T-helper 9 cell (primary cell): ENCODE measurements at regions not wholly inside any gene's neighbourhood (a gene's known extent, or its start where the extent isn't known, plus 50 kb on each side); places are given as distances from the start of the nearest gene placed in this dataset.
"Not testable (repeated sequence)": the region's sequence is repeated elsewhere in the genome, so short reads cannot be mapped to it uniquely, and the experiment has no call there.

Experiments used
- DNase-seq: peaks from one replicate; pipeline ENCODE4 v3.0.0-alpha.2; 2020

GRCh38 chr2:44087036-44087713 is 81.5 kb upstream of the PPM1B start:
- DNase-seq: peak; percentile 79

GRCh38 chr2:44087714-44088092 is 81.0 kb upstream of the PPM1B start:
- no peak for DNase-seq

GRCh38 chr2:44092519-44092918 is 76.2 kb upstream of the PPM1B start:
- not testable (repeated sequence) for DNase-seq

GRCh38 chr2:44093970-44094369 is 74.7 kb upstream of the PPM1B start:
- no peak for DNase-seq

DNA sequence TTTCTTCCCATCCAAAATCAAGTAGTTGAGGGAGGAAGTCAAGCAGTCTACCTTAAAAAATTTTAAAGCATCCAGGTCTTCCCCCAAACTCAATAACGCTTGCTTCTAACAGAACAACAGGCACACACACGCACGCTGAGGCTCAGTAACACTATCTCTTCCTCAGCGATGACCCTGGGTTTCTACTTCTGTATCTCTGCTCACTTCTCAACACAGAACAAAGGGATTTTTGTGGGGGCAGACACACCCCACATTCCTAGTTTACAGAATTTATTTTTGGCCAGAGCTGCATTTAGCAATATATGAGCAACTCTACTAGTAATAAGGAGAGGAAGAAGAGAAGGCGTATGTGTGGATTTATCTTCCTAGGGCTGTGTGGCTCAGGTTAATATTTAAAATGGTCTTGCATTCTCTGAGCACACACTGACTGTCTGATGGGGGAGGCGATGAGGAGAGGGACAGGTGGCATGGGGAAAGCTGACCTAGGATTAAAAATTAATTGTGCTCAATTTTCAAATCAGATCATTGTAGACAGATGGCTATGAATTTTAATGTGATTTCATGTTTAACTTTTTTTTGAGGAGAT is 71.3 kb upstream of the PPM1B start:
- no peak for DNase-seq

DNA sequence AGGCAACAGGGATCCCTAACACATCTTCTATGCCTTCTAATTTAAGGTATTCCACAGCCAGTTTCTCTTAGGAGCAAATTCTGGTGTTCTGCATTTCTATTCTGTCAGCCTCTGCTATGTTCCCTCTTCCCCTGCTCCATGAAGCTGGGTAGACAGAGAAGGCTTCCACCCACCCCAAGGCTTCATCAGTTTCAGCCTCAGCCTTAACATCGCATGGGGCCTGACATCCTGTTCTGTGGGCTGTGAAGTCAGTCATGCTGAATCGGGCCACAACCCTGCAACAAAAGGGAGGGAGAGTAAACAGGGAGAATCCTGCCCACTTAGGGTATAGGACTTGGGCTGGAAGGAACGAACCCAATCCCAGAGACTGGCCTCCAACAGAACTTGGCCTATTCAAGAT is 70.6 kb upstream of the PPM1B start:
- DNase-seq: no peak

GRCh38 chr2:44098891-44099290 is 69.8 kb upstream of the PPM1B start:
- DNase-seq: no peak

DNA sequence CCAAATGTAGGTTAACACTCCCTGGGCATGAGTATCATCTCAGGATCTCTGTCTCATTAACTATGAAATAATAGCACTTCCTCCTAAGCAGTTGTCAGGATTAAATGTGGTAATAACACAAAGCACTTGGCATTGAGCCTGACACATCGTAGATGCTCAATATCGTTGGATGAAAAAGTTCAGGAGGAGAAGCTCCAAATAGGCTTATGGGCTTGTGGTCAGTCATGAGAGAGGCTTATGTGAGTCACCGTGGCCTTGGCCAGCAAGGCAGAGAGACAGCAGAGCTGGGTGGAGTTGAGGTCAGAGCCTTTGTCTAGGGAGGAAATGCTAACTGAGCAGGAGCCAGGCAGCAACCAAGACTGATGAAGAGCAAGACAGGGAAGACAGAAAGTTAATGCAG is 68.3 kb upstream of the PPM1B start:
- no peak for DNase-seq

GRCh38 chr2:44101246-44101645 is 67.4 kb upstream of the PPM1B start:
- DNase-seq: no peak

DNA sequence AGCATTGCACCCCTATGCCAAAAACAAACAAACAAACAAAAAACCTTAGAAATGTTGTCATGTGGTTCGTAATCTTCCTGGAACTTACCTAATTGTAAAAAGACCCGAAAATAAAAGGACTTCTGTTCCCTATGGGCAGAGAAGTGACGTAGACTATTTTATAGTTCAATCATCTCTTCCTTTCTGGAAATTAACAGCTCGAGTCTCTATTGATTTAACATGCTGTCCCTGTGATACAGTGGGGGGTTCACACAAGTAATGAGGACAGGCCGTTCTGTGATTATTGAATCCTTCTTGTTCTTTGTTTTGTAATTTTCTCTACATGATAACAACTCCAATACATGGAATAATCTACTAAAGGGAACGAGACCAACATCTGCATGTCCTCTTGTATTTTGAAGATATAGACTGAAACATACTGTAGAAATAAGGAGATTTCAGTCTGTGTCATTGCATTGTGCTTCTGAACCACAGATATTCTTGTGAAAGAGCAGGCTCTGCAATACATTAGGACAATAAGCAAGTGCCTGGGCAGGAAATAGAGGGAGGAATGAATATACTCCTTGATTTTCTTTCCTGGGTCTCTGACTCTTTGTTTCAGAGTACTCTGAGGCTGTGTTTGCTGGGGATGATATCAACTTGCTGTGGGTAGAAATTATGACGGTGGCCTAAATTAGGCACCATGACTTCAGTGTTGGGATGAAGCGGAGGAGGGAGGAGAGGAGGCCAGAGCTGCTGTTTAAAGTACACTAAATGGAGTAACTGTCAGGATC is 65.7 kb upstream of the PPM1B start:
- DNase-seq: no peak

DNA sequence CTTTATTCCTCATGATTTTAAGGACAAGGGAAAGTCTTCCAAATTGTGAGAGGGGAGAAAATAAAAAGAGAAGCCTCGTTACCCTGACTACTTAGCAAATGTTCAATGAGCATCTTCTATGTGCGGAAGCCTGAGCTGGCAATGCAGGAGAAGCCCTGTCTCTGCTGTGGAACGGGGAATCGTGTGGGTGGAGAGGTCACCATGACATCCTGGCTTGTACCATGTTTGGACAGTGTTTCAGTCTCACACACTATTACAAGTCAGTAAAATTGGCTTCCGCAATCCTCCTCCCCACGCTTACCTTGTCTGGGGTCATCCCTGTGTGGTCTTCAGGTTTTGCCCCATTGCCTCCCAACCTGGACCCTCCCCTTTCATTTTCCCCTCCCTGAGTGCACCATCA is 65.0 kb upstream of the PPM1B start:
- no peak for DNase-seq

DNA sequence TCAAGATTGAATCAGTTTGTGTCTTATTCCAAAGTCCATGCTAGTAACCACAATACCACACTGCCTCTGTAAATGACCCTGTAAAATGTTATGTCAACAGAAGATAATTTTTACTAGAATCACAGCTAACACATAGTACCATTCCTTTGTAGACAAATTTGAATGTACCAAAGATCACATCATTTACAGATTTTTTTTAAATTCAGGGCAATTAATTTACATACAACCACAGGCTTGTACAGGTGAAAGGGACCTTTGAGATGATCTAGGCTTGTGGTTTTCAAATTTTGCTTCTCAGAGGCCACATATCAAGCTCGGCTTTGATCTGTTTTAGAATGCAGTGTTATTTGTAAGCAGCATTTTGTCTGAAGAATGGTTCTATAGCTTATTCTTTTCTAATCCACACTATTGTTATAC is 63.8 kb upstream of the PPM1B start:
- no peak for DNase-seq

DNA sequence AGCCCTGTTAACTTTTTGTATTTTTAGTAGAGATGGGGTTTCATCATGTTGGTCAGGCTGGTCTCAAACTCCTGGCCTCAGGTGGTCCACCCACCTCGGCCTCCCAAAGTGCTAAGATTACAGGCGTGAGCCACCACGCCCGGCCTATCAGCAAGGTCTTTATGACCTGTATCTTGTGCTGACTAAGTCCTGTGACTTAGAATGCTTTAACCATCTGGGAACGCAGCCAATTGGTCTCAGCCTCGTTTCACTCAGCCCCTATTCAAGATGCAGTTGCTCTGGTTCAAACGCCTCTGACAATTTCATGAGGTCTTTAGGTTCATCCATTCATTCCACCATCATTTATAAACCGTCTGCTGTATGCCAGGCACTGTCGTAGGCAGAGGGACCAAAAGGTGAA is 62.2 kb upstream of the PPM1B start:
- DNase-seq: not testable (repeated sequence)

GRCh38 chr2:44107086-44107740 is 61.5 kb upstream of the PPM1B start:
- DNase-seq: no peak

DNA sequence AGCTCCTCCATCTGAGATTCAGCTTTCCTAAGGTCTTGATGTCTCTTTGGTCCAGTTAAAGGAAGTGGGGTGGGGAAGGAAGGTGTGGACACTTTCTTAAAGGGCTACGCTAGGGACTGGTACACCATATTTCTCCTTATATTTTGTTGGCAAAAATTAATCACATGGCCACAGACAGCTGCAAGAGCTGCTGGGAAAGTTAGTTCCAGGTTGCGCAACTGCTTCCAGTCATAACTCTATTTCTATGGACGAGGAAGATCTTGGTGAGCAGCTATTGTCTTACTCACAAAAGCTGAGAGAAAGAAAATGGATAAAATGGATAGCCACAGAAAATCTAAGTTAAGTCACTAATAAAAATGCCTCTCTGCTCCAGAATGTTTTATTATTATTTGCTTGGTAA is 60.7 kb upstream of the PPM1B start:
- no peak for DNase-seq

GRCh38 chr2:44109166-44109565 is 59.5 kb upstream of the PPM1B start:
- no peak for DNase-seq

DNA sequence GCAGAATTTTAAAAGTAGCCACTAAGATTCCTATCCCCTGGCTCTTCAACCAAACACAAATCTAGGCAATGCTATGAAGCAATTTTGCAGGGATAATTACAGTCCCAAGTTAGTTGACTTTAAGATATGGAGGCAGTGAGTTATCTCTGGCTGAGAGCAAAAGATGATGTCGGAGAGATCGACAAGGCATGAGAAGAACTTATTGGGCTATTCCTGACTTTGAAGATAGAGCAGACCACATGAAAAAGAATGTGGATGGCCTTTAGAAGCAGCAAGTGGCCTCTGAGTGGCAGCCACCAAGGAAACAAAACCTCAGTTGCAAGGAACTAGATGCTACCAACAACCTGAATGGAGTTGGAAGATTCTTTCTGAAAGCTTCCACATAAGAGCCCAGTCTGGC is 58.2 kb upstream of the PPM1B start:
- DNase-seq: no peak

- no peak for DNase-seq
Measured at GRCh38 chr2:44112096-44112495, 56.6 kb upstream of the PPM1B start.

DNA sequence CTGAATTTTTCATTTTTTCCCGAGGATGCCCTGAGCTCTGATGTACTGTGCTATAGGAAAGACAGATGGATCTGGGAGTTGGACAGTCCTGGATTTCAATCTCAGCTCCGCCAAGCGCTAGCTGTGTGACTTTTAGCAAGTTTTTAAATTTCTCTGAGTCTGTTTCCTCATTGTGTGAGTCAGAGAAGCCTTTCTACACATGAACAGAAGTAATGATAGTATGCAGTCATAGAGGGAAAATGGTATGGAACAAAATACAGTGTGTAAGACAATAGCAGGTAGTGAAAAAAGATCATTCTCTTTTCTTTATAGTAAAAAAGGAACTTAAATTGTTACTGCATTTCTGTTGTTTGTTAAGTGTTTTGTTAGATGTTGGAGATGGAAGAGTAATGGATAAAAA is 52.4 kb upstream of the PPM1B start:
- DNase-seq: no peak

DNA sequence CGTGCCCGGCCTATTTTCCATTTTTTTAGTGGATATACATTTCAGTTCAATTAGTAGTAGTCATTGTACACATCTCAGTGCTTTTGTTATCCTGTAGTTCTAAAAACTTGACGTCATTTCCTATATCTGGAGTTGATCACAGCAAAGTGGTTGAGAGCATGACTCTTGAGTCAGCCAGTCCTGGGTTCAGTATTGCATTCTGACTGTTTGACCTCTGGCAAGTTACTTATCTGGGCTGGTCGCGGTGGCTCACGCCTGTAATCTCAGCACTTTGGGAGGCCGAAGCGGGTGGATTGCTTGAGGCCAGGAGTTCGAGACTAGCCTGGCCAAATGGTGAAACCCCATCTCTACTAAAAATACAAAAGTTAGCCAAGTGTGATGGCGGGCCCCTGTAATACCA is 50.4 kb upstream of the PPM1B start:
- no peak for DNase-seq
